Neural cell (in vitro differentiated cells): ENCODE measurements at regions not wholly inside any gene's neighbourhood (a gene's known extent, or its start where the extent isn't known, plus 50 kb on each side); places are given as distances from the start of the nearest gene placed in this dataset.

Experiments used
- EZH2 ChIP-seq: fragments of 200-600, 300-800 bp; shearing (Covaris generic), sonication (generic); IDR thresholded peaks from 2 replicates; pipeline ENCODE4 v1.6.1; 2014; ENCODE audit warnings: antibody characterized with exemption, low read length, borderline replicate concordance, mild to moderate bottlenecking; ENCODE audit not compliant: insufficient read depth, poor library complexity, severe bottlenecking
- POLR2AphosphoS5 ChIP-seq: IDR thresholded peaks from 2 replicates; pipeline ENCODE4 v1.6.1; 2012
- TF ChIP-seq, protein P1 (sequence below): fragments of 450-650 bp; IDR thresholded peaks from 2 replicates; pipeline ENCODE4 v1.5.1; 2014; ENCODE audit warnings: antibody characterized with exemption, mild to moderate bottlenecking, moderate library complexity; ENCODE audit not compliant: poor library complexity, severe bottlenecking

DNA sequence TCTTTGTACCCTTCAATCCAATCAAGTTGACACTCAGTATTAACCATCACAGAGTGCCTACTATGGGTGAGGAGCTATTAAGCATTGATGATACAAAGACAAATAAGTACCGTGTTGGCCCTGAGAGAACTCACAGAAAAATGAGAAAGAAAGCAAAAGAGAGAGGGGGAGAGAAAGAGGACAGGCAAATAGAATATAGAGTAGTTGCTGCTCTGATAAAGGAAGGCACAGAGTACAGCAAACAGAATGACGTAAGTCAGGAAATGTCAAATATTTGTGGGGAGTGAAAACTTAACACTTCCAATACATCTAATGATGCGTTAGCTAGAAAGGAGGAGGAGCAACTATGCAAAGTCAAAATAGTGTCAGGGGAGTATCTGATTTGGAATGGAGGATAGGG is 320.6 kb upstream of the KCNH8 start:
- TF ChIP-seq, protein P1, sequence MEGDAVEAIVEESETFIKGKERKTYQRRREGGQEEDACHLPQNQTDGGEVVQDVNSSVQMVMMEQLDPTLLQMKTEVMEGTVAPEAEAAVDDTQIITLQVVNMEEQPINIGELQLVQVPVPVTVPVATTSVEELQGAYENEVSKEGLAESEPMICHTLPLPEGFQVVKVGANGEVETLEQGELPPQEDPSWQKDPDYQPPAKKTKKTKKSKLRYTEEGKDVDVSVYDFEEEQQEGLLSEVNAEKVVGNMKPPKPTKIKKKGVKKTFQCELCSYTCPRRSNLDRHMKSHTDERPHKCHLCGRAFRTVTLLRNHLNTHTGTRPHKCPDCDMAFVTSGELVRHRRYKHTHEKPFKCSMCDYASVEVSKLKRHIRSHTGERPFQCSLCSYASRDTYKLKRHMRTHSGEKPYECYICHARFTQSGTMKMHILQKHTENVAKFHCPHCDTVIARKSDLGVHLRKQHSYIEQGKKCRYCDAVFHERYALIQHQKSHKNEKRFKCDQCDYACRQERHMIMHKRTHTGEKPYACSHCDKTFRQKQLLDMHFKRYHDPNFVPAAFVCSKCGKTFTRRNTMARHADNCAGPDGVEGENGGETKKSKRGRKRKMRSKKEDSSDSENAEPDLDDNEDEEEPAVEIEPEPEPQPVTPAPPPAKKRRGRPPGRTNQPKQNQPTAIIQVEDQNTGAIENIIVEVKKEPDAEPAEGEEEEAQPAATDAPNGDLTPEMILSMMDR = no peak
- TF ChIP-seq EZH2 (no peak), POLR2AphosphoS5 (no peak)
